Ectodermal cell (in vitro differentiated cells): ENCODE measurements at regions not wholly inside any gene's neighbourhood (a gene's known extent, or its start where the extent isn't known, plus 50 kb on each side); places are given as distances from the start of the nearest gene placed in this dataset.

Source experiments
- H3K27ac ChIP-seq: 2 replicates; pipeline ENCODE4 v1.7.0; 2013; ENCODE audit warnings: mild to moderate bottlenecking, low read depth, low read length; ENCODE audit not compliant: insufficient read depth, poor library complexity, severe bottlenecking
- H3K27me3 ChIP-seq: 2 replicates; pipeline ENCODE4 v1.7.0; 2013; ENCODE audit warnings: mild to moderate bottlenecking, low read length; ENCODE audit not compliant: insufficient read depth, control insufficient read depth, poor library complexity, severe bottlenecking
- H3K36me3 ChIP-seq: one replicate; pipeline ENCODE4 v1.7.0; 2013; ENCODE audit warnings: low read length; ENCODE audit not compliant: control insufficient read depth, insufficient read depth
- H3K4me1 ChIP-seq: one replicate; pipeline ENCODE4 v1.7.0; 2013; ENCODE audit warnings: low read length; ENCODE audit not compliant: control insufficient read depth, insufficient read depth
- H3K4me3 ChIP-seq: 2 replicates; pipeline ENCODE4 v1.7.0; 2013; ENCODE audit warnings: low read depth, low read length, control low read depth; ENCODE audit not compliant: insufficient read depth
- H3K9me3 ChIP-seq: 2 replicates; pipeline ENCODE4 v1.7.0; 2013; ENCODE audit warnings: mild to moderate bottlenecking, low read length, moderate library complexity; ENCODE audit not compliant: control insufficient read depth
- WGBS, 2 experiments: methylation state at CpG; one replicate each; pipeline ENCODE4 v1.1.7; 2013; ENCODE audit warnings: missing lambda C conversion rate in 2 of 2; 5-methylcytosine and 5-hydroxymethylcytosine counted together

DNA sequence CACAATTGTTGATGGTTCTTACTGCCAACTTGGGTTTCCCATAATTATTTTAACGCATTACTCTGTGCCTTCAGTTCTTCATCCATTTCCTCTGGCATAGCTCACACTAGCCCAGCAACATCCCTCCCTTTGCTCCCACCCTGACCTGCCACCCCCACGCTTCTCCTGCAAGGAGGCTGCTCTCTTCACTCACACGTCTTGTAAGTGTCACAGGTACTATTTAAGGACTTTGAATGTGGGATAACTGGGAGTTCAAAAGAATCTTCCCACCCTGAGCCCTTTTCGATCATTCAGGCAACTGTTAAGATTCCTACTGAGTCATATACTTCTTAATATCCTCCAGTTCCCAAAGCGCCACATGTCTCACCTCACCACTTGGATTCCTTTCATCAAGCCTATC is 95.4 kb downstream of the PXDC1 start:
- Histone ChIP-seq H3K4me1 (no peaks in the 10 kb centered on the region), H3K9me3 (no peaks in the 10 kb centered on the region), H3K4me3 (no peak overlapping the region), H3K27ac (no peak overlapping the region), H3K27me3 (no peaks in the 10 kb centered on the region), H3K36me3 (no peaks in the 10 kb centered on the region)
- WGBS, 2 experiments: 88 to 98% methylated on average over 5 of the region's 5 CpGs

DNA sequence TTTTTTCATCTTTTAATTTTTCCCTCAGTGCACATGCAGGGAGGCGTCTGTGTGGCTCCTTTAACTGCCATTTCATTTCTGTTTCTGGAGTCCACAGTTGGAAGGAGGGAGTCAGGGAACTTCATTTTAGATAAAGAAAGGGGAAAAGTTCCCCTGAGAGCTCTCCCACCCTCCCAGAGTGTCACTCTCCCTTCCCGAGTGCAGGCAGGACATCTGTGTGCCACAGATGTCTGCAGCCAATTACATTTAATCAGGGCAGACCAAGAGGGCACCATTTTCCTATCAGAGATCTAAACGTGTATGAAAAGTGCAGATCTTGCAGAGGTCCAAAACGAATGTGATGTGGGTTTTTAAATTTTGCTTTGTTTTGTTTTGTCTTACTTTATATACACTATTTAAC is 96.6 kb downstream of the PXDC1 start:
- WGBS, 2 experiments: 77 to 83% methylated on average over 3 of the region's 4 CpGs
- Histone ChIP-seq H3K27me3 (no peaks in the 10 kb centered on the region), H3K27ac (no peak overlapping the region), H3K4me3 (no peak overlapping the region), H3K9me3 (no peaks in the 10 kb centered on the region), H3K36me3 (no peaks in the 10 kb centered on the region), H3K4me1 (no peaks in the 10 kb centered on the region)

- no peaks in the 10 kb centered on the region for H3K27me3 ChIP-seq
- no peaks in the 10 kb centered on the region for H3K4me1 ChIP-seq
- no peak overlapping the region for H3K27ac ChIP-seq
- H3K36me3 ChIP-seq: no peaks in the 10 kb centered on the region
- 94% methylated on average over 12 of the region's 12 CpGs for WGBS, 2 experiments
- H3K9me3 ChIP-seq: no peaks in the 10 kb centered on the region
- no peak overlapping the region for H3K4me3 ChIP-seq
These were observed 97.1 kb downstream of the PXDC1 start for GRCh38 chr6:3654436-3654835.

GRCh38 chr6:3653528-3654070 is 97.9 kb downstream of the PXDC1 start:
- WGBS, 2 experiments: 95% methylated on average over 6 of the region's 6 CpGs
- H3K4me1 ChIP-seq: no peaks in the 10 kb centered on the region

GRCh38 chr6:3651698-3652229 is 99.7 kb downstream of the PXDC1 start:
- Histone ChIP-seq H3K4me1 (no peaks in the 10 kb centered on the region), H3K4me3 (no peak overlapping the region), H3K36me3 (no peaks in the 10 kb centered on the region), H3K9me3 (no peaks in the 10 kb centered on the region), H3K27ac (no peak overlapping the region), H3K27me3 (no peaks in the 10 kb centered on the region)
- WGBS, 2 experiments: 92 to 94% methylated on average over 12 of the region's 12 CpGs

More at GRCh38 chr6:3653528-3654070, 97.9 kb downstream of the PXDC1 start:
- Histone ChIP-seq H3K36me3 (no peaks in the 10 kb centered on the region), H3K27me3 (no peaks in the 10 kb centered on the region), H3K4me3 (no peak overlapping the region), H3K27ac (no peak overlapping the region), H3K9me3 (no peaks in the 10 kb centered on the region)

DNA sequence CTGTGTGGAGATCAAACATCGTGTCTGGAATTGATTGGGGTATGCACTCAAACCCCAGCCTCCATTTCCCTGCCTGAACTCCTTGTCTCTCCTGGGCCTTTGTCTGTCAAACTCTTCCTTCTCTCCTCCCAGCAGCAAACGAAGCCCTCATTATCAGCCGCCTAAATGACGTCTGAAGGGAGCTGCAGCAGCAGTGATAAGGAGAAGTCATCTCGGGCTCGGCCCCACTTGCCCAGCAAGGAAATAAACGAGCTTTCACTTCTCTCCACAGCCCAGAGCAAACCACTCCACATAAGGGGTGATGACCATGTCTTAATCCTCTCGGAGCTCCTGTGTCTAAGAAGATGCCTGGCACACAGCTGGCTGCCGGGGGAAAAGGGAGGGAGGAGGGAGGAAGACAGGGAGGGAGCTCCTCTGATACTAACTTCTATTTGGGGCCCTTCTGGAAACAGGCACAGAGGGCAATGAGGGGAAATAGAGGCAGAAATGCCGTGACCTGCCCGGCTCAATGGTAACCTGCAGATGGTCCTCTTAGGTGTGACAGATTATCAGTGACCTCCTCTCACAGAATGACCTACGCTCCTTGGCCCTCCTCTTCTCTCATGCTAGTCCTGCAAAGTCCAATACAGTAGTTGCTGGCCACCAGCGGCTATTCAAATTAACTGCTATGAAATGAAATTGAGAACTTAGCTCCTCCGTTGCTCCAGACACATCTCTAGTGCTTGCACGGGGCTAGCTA is 100.4 kb downstream of the PXDC1 start:
- H3K4me1 ChIP-seq: no peaks in the 10 kb centered on the region
- no peak overlapping the region for H3K4me3 ChIP-seq
- whole genome bisulfite sequencing, 2 experiments: 89% methylated on average over 15 of the region's 15 CpGs
- no peaks in the 10 kb centered on the region for H3K9me3 ChIP-seq
- H3K36me3 ChIP-seq: no peaks in the 10 kb centered on the region
- H3K27me3 ChIP-seq: no peaks in the 10 kb centered on the region
- H3K27ac ChIP-seq: no peak overlapping the region

DNA sequence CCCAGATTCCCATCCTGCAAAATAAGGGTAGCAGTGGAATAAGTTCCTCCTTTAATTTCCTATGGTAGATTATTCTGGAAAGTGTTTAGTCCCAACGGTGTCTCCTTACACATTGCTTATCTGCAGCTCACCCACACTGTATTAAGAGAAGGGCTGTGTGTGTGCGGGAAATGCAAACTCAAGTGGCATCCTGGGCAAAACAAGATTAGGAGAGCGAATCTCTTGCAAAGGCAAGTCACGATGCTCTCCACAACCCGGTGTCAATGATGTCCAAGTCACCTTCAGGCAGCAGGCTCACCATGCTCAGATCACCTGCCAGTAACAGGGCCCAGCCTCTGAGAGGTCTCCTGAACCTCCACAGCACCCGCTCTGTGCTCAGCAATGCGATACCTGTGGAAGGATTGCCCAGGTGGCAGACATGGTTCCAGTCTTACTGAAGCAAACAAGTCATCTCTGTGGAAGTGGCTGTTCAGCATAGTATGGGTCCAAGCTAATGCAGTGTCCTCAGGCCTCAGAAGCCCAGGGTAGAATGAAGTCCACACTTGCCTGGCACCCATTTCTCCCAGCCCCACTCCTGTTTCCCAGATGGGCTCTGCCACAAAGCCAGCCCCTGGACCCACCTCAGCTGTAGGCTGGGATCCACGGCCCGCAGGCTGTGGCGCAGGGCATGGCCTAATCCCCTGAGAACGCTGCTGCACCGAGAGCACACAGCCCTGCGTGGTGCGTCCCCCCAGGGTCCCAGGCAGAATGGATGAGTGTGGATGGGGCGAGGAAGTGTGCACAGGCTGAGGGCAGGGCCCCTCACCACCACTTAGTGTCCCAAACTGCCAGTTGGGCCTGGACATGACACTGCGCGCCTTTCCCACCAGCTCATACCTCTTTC is 101.2 kb downstream of the PXDC1 start:
- Histone ChIP-seq H3K27me3 (no peaks in the 10 kb centered on the region), H3K36me3 (no peaks in the 10 kb centered on the region), H3K9me3 (no peaks in the 10 kb centered on the region), H3K4me1 (no peaks in the 10 kb centered on the region), H3K4me3 (no peak overlapping the region), H3K27ac (no peak overlapping the region)
- 93 to 98% methylated on average over 17 of the region's 17 CpGs for WGBS, 2 experiments

DNA sequence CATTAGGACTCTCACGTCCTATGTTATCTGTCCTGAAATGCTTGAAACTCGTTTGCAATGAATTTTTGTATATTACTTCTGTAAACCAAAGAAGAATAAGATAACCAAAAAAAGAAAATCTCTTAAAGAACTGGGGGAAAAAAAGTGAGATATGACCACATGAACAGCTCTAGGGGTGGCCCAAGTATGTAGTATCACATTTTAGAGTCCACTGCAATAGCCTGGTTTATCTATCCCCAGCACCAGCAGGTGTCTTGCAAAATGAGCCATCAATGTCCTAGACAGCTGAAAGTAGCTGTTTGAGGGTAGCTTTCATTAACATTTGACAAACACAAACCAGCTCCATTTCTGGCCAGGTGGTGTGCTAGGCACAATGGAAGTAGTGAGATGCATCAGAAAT is 102.8 kb downstream of the PXDC1 start:
- Histone ChIP-seq H3K9me3 (no peaks in the 10 kb centered on the region), H3K36me3 (no peaks in the 10 kb centered on the region), H3K27ac (no peak overlapping the region), H3K4me1 (no peaks in the 10 kb centered on the region), H3K27me3 (no peaks in the 10 kb centered on the region), H3K4me3 (no peak overlapping the region)
- WGBS, 2 experiments: 91 to 92% methylated on average over 1 to 2 of the region's 2 CpGs

DNA sequence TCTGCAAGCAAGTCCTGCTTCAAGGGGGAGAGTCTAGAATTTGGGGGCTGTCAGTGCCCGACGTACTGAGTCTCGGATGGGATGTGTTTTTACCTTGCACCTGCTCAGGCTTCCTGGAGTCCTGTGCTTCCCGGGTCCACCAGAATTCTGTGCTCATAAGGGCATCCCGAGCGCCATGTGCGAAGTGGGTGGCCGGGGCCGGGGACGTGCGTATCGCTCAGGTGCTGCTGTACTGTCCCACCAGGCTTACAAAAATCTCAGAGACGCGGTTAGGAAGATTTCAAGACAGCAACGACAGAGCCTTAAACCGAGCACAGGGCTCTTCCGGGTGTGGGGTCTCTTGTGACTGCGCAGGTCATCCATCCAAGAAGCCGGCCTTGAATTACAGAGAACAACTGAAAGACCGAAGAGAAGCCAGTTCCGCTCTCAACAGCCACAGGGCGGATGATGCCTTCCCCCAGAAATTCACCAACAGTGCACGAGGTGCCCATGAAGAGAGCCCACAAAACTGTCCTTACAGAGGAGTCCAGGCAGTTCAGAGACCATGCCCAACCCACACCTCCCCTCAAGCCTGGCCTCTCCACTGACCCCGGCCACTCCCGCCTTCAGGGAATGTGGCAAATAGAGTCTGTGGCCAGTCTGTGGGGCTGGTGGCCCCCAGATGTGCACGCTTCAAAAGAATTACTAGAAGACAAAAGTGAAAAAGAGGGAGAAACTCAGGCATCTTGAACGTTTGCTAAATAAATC is 104.7 kb downstream of the PXDC1 start:
- H3K4me3 ChIP-seq: no peak overlapping the region
- H3K27ac ChIP-seq: no peak overlapping the region
- no peaks in the 10 kb centered on the region for H3K36me3 ChIP-seq
- no peaks in the 10 kb centered on the region for H3K4me1 ChIP-seq
- 94% methylated on average over 27 of the region's 27 CpGs for WGBS, 2 experiments
- H3K27me3 ChIP-seq: no peaks in the 10 kb centered on the region
- no peaks in the 10 kb centered on the region for H3K9me3 ChIP-seq

DNA sequence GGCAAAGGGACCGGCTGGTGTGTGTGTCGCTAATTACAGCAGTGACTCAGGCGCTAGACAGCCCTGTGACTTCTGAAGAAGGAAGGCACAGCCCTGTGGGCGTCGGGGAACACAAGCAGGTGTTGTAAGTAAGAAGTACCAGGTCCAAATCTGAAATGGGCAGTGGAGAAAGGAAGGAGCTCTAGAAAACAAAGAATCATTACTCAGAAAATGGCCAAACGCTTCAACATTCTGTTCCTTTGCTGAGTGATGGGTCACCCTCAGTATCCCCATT is 106.8 kb downstream of the PXDC1 start:
- no peak overlapping the region for H3K4me3 ChIP-seq
- H3K27me3 ChIP-seq: no peaks in the 10 kb centered on the region
- H3K9me3 ChIP-seq: no peaks in the 10 kb centered on the region
- H3K36me3 ChIP-seq: no peaks in the 10 kb centered on the region
- 85 to 86% methylated on average over 6 of the region's 6 CpGs for WGBS, 2 experiments
- no peak overlapping the region for H3K27ac ChIP-seq
- no peaks in the 10 kb centered on the region for H3K4me1 ChIP-seq
